NCI-H1092 (cell line): ENCODE measurements at regions not wholly inside any gene's neighbourhood (a gene's known extent, or its start where the extent isn't known, plus 50 kb on each side); places are given as distances from the start of the nearest gene placed in this dataset.
"Not testable (repeated sequence)": the region's sequence is repeated elsewhere in the genome, so short reads cannot be mapped to it uniquely, and the experiment has no call there.

ENCODE experiments used
- DNase-seq: peaks from one replicate; lab custom pipeline; 2025; lab: John Stamatoyannopoulos, UW

GRCh38 chr5:12745537-12745936 lies 841.3 kb upstream of the CTNND2 start:
- DNase-seq, result no peak

- no peak for DNase-seq
Measured at GRCh38 chr5:12743582-12743981, 839.3 kb upstream of the CTNND2 start.

- no peak for DNase-seq
Measured at GRCh38 chr5:12730354-12730753, 826.1 kb upstream of the CTNND2 start.

- no peak for DNase-seq
Measured at GRCh38 chr5:12716664-12717063, 812.4 kb upstream of the CTNND2 start.

- no peak for DNase-seq
Measured at GRCh38 chr5:12707560-12707959, 803.3 kb upstream of the CTNND2 start.

GRCh38 chr5:12704955-12705354 lies 800.7 kb upstream of the CTNND2 start:
- no peak for DNase-seq

- no peak for DNase-seq
Measured at GRCh38 chr5:12703254-12703653, 799.0 kb upstream of the CTNND2 start.

- DNase-seq, result no peak
Measured at GRCh38 chr5:12695651-12696050, 791.4 kb upstream of the CTNND2 start.

GRCh38 chr5:12691330-12691729 lies 787.1 kb upstream of the CTNND2 start:
- no peak for DNase-seq

- no peak for DNase-seq
Measured at GRCh38 chr5:12690361-12690760, 786.1 kb upstream of the CTNND2 start.

- DNase-seq, result no peak
Measured at GRCh38 chr5:12683249-12683648, 779.0 kb upstream of the CTNND2 start.

- DNase-seq, result no peak
Measured at GRCh38 chr5:12679731-12680130, 775.5 kb upstream of the CTNND2 start.

- DNase-seq, result no peak
Measured at GRCh38 chr5:12675959-12676358, 771.7 kb upstream of the CTNND2 start.

- no peak for DNase-seq
Measured at GRCh38 chr5:12672141-12672540, 767.9 kb upstream of the CTNND2 start.

- no peak for DNase-seq
Measured at GRCh38 chr5:12669326-12669725, 765.1 kb upstream of the CTNND2 start.

GRCh38 chr5:12668564-12668963 lies 764.3 kb upstream of the CTNND2 start:
- no peak for DNase-seq

- not testable (repeated sequence) for DNase-seq
Measured at GRCh38 chr5:12667818-12668217, 763.6 kb upstream of the CTNND2 start.

- DNase-seq, result not testable (repeated sequence)
Measured at GRCh38 chr5:12665772-12666171, 761.5 kb upstream of the CTNND2 start.

GRCh38 chr5:12662545-12663314 lies 758.5 kb upstream of the CTNND2 start:
- no peak for DNase-seq

GRCh38 chr5:12661617-12662370 lies 757.5 kb upstream of the CTNND2 start:
- no peak for DNase-seq

- DNase-seq, result not testable (repeated sequence)
Measured at GRCh38 chr5:12660279-12661107, 756.2 kb upstream of the CTNND2 start.

GRCh38 chr5:12659686-12660085 lies 755.4 kb upstream of the CTNND2 start:
- DNase-seq, result no peak
